A172 (cell line): ENCODE measurements at regions not wholly inside any gene's neighbourhood (a gene's known extent, or its start where the extent isn't known, plus 50 kb on each side); places are given as distances from the start of the nearest gene placed in this dataset.

Source experiments
- DNase-seq: peaks from one replicate; pipeline ENCODE4 v3.0.0-alpha.2; 2015; ENCODE audit warnings: low spot score

DNA sequence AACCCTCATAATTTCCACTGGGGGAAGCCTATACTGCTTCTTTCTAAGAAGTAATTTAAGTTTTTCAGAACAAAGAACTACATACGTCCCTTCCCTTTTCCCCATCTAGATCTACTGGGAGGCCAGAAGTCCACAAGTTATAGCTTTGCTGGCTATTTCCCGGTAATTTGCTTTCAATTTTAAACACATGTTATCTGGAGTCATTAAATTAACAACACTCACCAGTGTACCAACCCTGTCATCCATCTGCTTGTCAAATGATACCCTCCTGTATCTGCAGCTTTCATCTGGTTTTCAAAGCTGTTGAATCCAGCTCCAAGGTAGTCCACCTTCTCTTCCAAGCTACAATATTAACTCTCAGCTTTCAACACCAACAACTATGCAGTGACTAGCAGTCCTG, 466.7 kb upstream of the PKN2 start:
- no peak for DNase-seq

- no peak for DNase-seq
Observed at GRCh38 chr1:88219521-88219920, 464.6 kb upstream of the PKN2 start.

DNA sequence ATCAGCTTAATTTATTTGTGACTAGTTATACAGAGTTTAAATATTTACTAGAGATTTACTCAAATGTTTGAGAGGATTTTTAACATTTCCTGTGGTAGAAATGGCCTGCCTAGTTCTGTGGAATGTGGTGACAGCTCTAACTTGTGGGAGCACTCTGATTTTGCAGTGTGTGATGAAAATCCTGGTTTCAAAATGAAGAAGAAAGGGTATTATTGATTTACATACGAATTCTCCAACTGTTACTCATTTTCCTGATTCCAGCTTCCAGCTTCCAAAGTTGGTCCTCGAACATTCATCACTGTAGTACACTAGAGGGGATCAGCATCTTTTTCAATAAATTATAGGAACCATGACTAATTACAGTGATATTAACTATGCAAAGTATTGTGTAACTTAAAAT, 462.7 kb upstream of the PKN2 start:
- DNase-seq, result no peak

- DNase-seq, result no peak
Observed at GRCh38 chr1:88224906-88225305, 459.2 kb upstream of the PKN2 start.

GRCh38 chr1:88228114-88228513, 456.0 kb upstream of the PKN2 start:
- DNase-seq, result no peak

GRCh38 chr1:88230126-88230525, 453.9 kb upstream of the PKN2 start:
- DNase-seq, result no peak

GRCh38 chr1:88237058-88237457, 447.0 kb upstream of the PKN2 start:
- no peak for DNase-seq

- no peak for DNase-seq
Observed at GRCh38 chr1:88239205-88239604, 444.9 kb upstream of the PKN2 start.

- no peak for DNase-seq
Observed at GRCh38 chr1:88247666-88248065, 436.4 kb upstream of the PKN2 start.

GRCh38 chr1:88250915-88251314, 433.2 kb upstream of the PKN2 start:
- DNase-seq, result no peak

DNA sequence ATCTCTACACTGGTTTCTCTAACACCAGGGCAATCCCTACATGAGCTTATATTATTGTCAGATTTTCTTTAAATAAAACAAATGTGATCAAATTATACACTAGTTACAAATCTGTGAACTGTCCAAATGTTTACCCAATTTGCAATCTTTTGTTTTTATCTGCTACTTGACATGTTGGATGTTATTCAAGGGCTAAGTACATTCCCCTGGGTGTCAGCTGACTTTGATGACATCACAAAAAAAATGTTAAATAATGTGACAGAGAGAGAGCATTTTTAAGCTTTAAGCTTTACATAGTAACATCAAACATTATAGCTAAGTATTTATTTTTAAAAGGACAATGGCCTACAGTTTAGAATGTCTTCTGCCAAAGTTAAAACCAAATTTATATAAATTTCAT, 431.3 kb upstream of the PKN2 start:
- DNase-seq, result no peak

- no peak for DNase-seq
Observed at GRCh38 chr1:88265606-88266005, 418.5 kb upstream of the PKN2 start.

- DNase-seq, result no peak
Observed at GRCh38 chr1:88266051-88266450, 418.0 kb upstream of the PKN2 start.

GRCh38 chr1:88272216-88272615, 411.9 kb upstream of the PKN2 start:
- DNase-seq, result no peak

DNA sequence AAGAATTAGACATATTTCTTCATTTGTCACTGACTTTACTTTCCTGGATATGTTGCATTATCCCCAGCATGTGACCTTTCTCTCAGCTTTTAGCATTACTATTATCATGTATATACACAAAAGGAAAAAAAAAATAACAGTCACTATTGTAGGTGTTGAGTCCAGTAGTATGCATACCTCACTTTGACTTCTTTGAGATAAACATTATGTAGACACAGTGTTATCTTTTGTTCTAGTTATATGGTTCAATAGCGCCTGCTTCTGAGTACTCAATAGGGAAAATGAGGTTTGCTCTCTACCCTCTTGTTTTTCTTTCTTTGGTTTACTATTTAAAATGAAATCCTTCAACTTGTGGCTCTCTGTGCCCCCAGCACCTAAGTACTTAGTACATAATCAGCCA, 409.6 kb upstream of the PKN2 start:
- DNase-seq, result no peak

DNA sequence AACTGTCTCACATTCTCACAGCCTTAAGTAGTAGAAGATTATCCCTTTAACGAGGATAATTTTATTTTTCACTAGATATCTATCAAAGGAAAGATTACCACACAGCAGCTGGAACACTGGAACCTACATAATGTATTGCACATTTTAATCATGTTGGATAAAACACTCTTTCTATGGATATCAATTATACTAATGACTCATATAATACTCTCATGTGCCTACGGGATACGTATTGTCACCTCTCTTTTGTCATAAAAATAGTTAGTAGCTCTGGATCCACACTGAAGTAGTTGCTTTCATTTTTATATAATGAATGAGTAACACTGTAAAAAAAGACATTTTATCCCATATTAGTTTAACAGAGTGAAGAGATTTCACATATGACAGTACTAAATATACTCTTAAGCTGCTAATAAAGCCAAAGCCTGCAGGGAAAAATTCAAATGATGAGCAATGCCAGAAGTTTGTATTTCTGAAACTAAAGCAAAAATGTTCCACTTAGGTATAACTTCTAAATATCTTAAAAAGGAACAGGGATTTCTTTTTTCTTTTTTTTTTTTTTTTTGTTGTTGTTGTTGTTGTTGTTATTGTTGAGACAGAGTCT, 408.7 kb upstream of the PKN2 start:
- no peak for DNase-seq

DNA sequence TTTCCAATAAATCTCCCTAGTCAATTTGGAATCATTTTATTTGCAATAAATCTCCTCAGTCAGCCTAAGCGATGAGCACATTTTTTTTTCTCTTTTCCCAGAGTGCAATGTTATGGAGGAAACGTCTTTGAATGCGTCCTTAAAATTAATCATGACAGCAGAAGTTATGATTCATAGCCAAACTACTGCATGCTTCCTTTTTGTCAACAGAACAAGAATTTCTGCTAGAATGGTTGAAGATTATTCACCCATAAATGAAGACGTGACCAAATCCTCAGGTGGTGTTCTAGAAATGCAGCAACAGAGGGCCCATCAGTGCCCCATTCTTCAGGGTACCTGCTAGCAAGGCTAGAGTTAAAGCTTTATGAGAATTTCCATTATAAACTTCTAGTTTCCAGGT, 407.9 kb upstream of the PKN2 start:
- DNase-seq, result peak; percentile 1

DNA sequence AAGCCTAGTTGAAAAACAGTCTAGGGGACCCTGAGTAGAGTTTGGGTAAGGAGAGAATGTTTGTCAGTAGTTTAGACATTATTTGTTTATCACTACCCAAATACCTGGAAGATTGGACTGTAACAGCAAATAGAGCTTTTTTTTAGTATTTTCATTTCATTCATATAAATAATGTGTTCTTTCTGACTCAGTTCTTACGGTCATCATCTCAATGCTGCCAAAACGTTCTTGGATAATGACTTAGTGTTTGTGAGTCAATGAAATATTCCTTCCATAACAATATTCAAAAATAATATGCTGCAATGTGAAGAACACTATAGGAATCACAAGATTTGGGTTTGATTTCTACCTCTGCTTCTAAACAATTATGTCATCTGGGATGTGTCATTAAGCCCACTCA, 400.0 kb upstream of the PKN2 start:
- no peak for DNase-seq

GRCh38 chr1:88284666-88285366, 399.3 kb upstream of the PKN2 start:
- DNase-seq, result no peak

DNA sequence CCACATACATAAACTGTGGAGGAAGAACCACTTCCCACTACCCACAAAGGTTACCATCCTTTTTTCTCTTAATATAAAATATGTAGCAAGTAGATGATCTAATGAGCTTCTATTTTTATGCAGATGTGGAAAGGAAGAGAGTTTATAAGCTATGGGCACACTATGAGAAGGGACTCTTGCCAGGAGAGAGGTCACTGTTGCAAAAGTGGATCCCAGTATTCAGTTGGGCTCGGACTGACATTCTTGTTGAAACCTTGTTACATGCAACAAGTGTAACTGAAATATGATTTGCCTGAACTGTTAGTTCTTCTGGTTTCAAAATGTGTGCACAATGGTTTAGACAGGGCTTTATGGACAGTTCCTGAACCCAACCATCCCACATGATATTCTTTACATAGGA, 397.4 kb upstream of the PKN2 start:
- no peak for DNase-seq

GRCh38 chr1:88288571-88288970, 395.5 kb upstream of the PKN2 start:
- DNase-seq, result no peak

- no peak for DNase-seq
Observed at GRCh38 chr1:88289401-88290102, 394.5 kb upstream of the PKN2 start.

- no peak for DNase-seq
Observed at GRCh38 chr1:88291611-88292354, 392.3 kb upstream of the PKN2 start.
